ENCODE measurements at regions not wholly inside any gene's neighbourhood (a gene's known extent, or its start where the extent isn't known, plus 50 kb on each side); places are given as distances from the start of the nearest gene placed in this dataset.
"Not testable (repeated sequence)": the region's sequence is repeated elsewhere in the genome, so short reads cannot be mapped to it uniquely, and the experiment has no call there.

DNA sequence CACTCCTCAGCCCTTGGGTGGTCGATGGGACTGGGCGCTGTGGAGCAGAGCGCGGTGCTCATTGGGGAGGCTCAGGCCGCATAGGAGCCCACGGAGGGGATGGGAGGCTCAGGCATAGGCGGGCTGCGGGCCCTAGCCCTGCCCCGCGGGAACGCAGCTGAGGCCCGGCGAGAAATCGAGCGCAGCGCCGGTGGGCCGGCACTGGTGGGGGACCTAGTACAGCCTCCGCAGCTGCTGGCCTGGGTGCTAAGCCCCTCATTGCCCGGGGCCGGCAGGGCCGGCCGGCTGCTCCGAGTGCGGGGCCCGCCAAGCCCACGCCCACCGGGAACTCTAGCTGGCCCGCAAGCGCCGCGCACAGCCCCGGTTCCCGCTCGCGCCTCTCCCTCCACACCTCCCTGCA is 135.0 kb upstream of the TMEM170B start:
- H3K27me3 ChIP-seq (ENCODE audit: control insufficient read depth in 1 of 2, insufficient read depth in 2 of 2, low read length in 2 of 2); in situ Hi-C loops (cut with HindIII; ENCODE audit: extremely low pct_ligation_motif_present, low pct_unique_long_range_greater_than_20kb); H3K4me2 ChIP-seq (ENCODE audit: low read depth, low read length); POLR2A ChIA-PET; H3K4me3 ChIP-seq (replicated peaks in 1 of 3; ENCODE audit: insufficient read depth in 1 of 3, low read depth in 2 of 3, low read length in 3 of 3); ATAC-seq; H2AFZ ChIP-seq (ENCODE audit: low read length); H3K79me2 ChIP-seq (ENCODE audit: insufficient read depth, low read length); H4K20me1 ChIP-seq (ENCODE audit: insufficient read depth, low read length); DNase-seq (ENCODE audit: low spot score); H3K36me3 ChIP-seq (replicated peaks in 1 of 2; ENCODE audit: control insufficient read depth in 1 of 2, insufficient read depth in 2 of 2, low read length in 2 of 2); H3K27ac ChIP-seq (ENCODE audit: extremely low read length, insufficient read depth, low read length); CTCF ChIA-PET (ENCODE audit: low intra/inter-chr PET ratio, low total read pairs); BruUV-seq (replicated peaks); intact Hi-C loops (cut with micrococcal nuclease; ENCODE audit: unreplicated experiment); H3K9me3 ChIP-seq (ENCODE audit: low read length); H3K9ac ChIP-seq (ENCODE audit: insufficient read depth, low read depth, low read length); FAIRE-seq: not testable (repeated sequence)
- WGBS (ENCODE audit: low lambda C conversion rate) = over 99% methylated on average over 22 of the region's 36 CpGs
- peak; percentile 42; the same call in 1 of the 2 replicates for TF ChIP-seq ZNF687 (CRISPR knock-in tag; IDR thresholded peaks at IDR 0.05)
- peaks cover 34% of the 10 kb centered on the region for H3K4me1 ChIP-seq (ENCODE audit: insufficient read depth, low read length)

- H3K27me3 ChIP-seq (ENCODE audit: control insufficient read depth in 1 of 2, insufficient read depth in 2 of 2, low read length in 2 of 2); H3K9me3 ChIP-seq (ENCODE audit: low read length); H3K36me3 ChIP-seq (replicated peaks in 1 of 2; ENCODE audit: control insufficient read depth in 1 of 2, insufficient read depth in 2 of 2, low read length in 2 of 2); BruUV-seq (replicated peaks); H2AFZ ChIP-seq (ENCODE audit: low read length); FAIRE-seq; in situ Hi-C loops (cut with HindIII; ENCODE audit: extremely low pct_ligation_motif_present, low pct_unique_long_range_greater_than_20kb); H3K4me3 ChIP-seq (replicated peaks in 1 of 3; ENCODE audit: insufficient read depth in 1 of 3, low read depth in 2 of 3, low read length in 3 of 3); CTCF ChIA-PET (ENCODE audit: low intra/inter-chr PET ratio, low total read pairs); H4K20me1 ChIP-seq (ENCODE audit: insufficient read depth, low read length); intact Hi-C loops (cut with micrococcal nuclease; ENCODE audit: unreplicated experiment); H3K9ac ChIP-seq (ENCODE audit: insufficient read depth, low read depth, low read length); H3K79me2 ChIP-seq (ENCODE audit: insufficient read depth, low read length); DNase-seq (ENCODE audit: low spot score); H3K4me2 ChIP-seq (ENCODE audit: low read depth, low read length); ATAC-seq; H3K27ac ChIP-seq (ENCODE audit: extremely low read length, insufficient read depth, low read length): not testable (repeated sequence)
- 95% methylated on average over 5 of the region's 5 CpGs for WGBS (ENCODE audit: low lambda C conversion rate)
- peak; percentile 29; the same call in 1 of the 2 replicates for TF ChIP-seq NFYC (CRISPR knock-in tag; IDR thresholded peaks at IDR 0.05)
- TF ChIP-seq NFYB (CRISPR knock-in tag; IDR thresholded peaks at IDR 0.05) = peak; percentile 69
- peaks cover 41% of the 10 kb centered on the region for H3K4me1 ChIP-seq (ENCODE audit: insufficient read depth, low read length)
- POLR2A ChIA-PET = interaction anchor here (1.8 kb wide), 1 partner anchor 34 kb away, joined by 7 read pairs; no protein-coding TSS in a partner anchor
Measured at GRCh38 chr6:11401954-11402353, 135.6 kb upstream of the TMEM170B start.

Data from HepG2 (cell line).